Small intestine (tissue), 7 donors: ENCODE measurements at regions not wholly inside any gene's neighbourhood (a gene's known extent, or its start where the extent isn't known, plus 50 kb on each side); places are given as distances from the start of the nearest gene placed in this dataset.

Experiments
- DNase-seq, 2 donors: peaks; one replicate each; pipeline versions ENCODE4 v3.0.0 to v3.0.0-alpha.2; 2013
- FAIRE-seq: peaks from 2 replicates; lab custom pipeline; 2012; peaks lifted over from hg19 to GRCh38; lab: Jason Lieb, UNC
- H3K27ac ChIP-seq, 3 donors: one replicate each; pipeline ENCODE4 v1.5.1; 2013; ENCODE audit warnings: low read length in 2 of 3, mild to moderate bottlenecking in 2 of 3, control low read depth in 1 of 3, inconsistent platforms in 1 of 3, low read depth in 1 of 3, moderate library complexity in 1 of 3
- H3K27me3 ChIP-seq, 3 donors: one replicate each; pipeline ENCODE4 v1.6.1; 2013; ENCODE audit warnings: low read length in 3 of 3, inconsistent platforms in 1 of 3; ENCODE audit not compliant: control insufficient read depth in 3 of 3, insufficient read depth in 3 of 3
- H3K36me3 ChIP-seq, 3 donors: one replicate each; pipeline ENCODE4 v1.6.1; 2013; ENCODE audit warnings: low read length in 3 of 3, inconsistent platforms in 1 of 3, low read depth in 1 of 3, mild to moderate bottlenecking in 1 of 3, moderate library complexity in 1 of 3; ENCODE audit not compliant: control insufficient read depth in 3 of 3, insufficient read depth in 2 of 3
- H3K4me1 ChIP-seq, 3 donors: one replicate each; pipeline ENCODE4 v1.6.1; 2013; ENCODE audit warnings: low read length in 2 of 3, inconsistent platforms in 1 of 3, low read depth in 1 of 3, mild to moderate bottlenecking in 1 of 3, moderate library complexity in 1 of 3; ENCODE audit not compliant: control insufficient read depth in 3 of 3, insufficient read depth in 2 of 3
- H3K4me3 ChIP-seq, 3 donors: one replicate each; pipeline ENCODE4 v1.5.1; 2013; ENCODE audit warnings: low read length in 3 of 3, control low read depth in 1 of 3, inconsistent platforms in 1 of 3, low read depth in 1 of 3, mild to moderate bottlenecking in 1 of 3, moderate library complexity in 1 of 3
- H3K9me3 ChIP-seq, 2 donors: one replicate each; pipeline ENCODE4 v1.6.1; 2013; ENCODE audit warnings: low read depth in 1 of 2, low read length in 1 of 2; ENCODE audit not compliant: control insufficient read depth in 2 of 2, insufficient read depth in 1 of 2
- WGBS, 3 donors: extraction: QIAGEN DNeasy Blood & Tissue Kit; methylation state at CpG; one replicate each; pipeline ENCODE4 v1.1.7; 2013; 5-methylcytosine and 5-hydroxymethylcytosine counted together
- donor health status: healthy with polysubstance abuse.
- donor health status: control.
- donor health status: control.
- donor health status: Bipolar disorder and iron deficiency.
- donor health status: healthy.

GRCh38 chr1:78415165-78415564 is 75.6 kb upstream of the PTGFR start:
- Histone ChIP-seq H3K9me3 (peaks cover 0 to 8% of the 10 kb centered on the region in 2 donors), H3K4me1 (no peaks in the 10 kb centered on the region), H3K36me3 (no peaks in the 10 kb centered on the region), H3K4me3 (no peak overlapping the region), H3K27ac (no peak overlapping the region), H3K27me3 (no peaks in the 10 kb centered on the region)
- FAIRE-seq (no peak), DNase-seq (no peak)
- 54 to 79% (median 72%) methylated on average over 1 of the region's 1 CpG for whole genome bisulfite sequencing, 3 donors

- H3K36me3 ChIP-seq, result no peaks in the 10 kb centered on the region
- WGBS, 3 donors, result 72 to 74% (median 72%) methylated on average over 3 of the region's 3 CpGs
- no peaks in the 10 kb centered on the region for H3K9me3 ChIP-seq
- FAIRE-seq (no peak), DNase-seq (no peak)
- H3K27me3 ChIP-seq, result no peaks in the 10 kb centered on the region
- H3K27ac ChIP-seq, result no peak overlapping the region
- H3K4me1 ChIP-seq, result no peaks in the 10 kb centered on the region
- H3K4me3 ChIP-seq, result no peak overlapping the region
Observed at GRCh38 chr1:78419309-78419708, 71.5 kb upstream of the PTGFR start.

- Histone ChIP-seq H3K36me3 (no peaks in the 10 kb centered on the region), H3K27me3 (no peaks in the 10 kb centered on the region), H3K27ac (no peak overlapping the region), H3K9me3 (no peaks in the 10 kb centered on the region), H3K4me3 (no peak overlapping the region), H3K4me1 (no peaks in the 10 kb centered on the region)
- FAIRE-seq (no peak), DNase-seq (no peak)
- 57 to 68% (median 59%) methylated on average over 3 of the region's 3 CpGs for WGBS, 3 donors
Observed at GRCh38 chr1:78420181-78420580, 70.6 kb upstream of the PTGFR start.

- no peaks in the 10 kb centered on the region for H3K36me3 ChIP-seq
- FAIRE-seq, result no peak
- H3K9me3 ChIP-seq, result no peaks in the 10 kb centered on the region
- no peak for DNase-seq
- H3K4me3 ChIP-seq, result no peak overlapping the region
- no peaks in the 10 kb centered on the region for H3K27me3 ChIP-seq
- H3K4me1 ChIP-seq, result no peaks in the 10 kb centered on the region
- no peak overlapping the region for H3K27ac ChIP-seq
Observed at GRCh38 chr1:78420688-78421087, 70.1 kb upstream of the PTGFR start.

- Histone ChIP-seq H3K27me3 (no peaks in the 10 kb centered on the region), H3K36me3 (no peaks in the 10 kb centered on the region), H3K4me3 (no peak overlapping the region), H3K4me1 (no peaks in the 10 kb centered on the region), H3K9me3 (no peaks in the 10 kb centered on the region), H3K27ac (no peak overlapping the region)
- DNase-seq, result no peak
- FAIRE-seq, result no peak
- 73 to 87% (median 79%) methylated on average over 5 of the region's 5 CpGs for WGBS, 3 donors
Observed at GRCh38 chr1:78424720-78425119, 66.1 kb upstream of the PTGFR start.

- Histone ChIP-seq H3K4me1 (no peaks in the 10 kb centered on the region), H3K9me3 (no peaks in the 10 kb centered on the region), H3K27me3 (no peaks in the 10 kb centered on the region), H3K27ac (no peak overlapping the region), H3K4me3 (no peak overlapping the region), H3K36me3 (no peaks in the 10 kb centered on the region)
- WGBS, 3 donors, result 29 to 57% (median 48%) methylated on average over 4 of the region's 4 CpGs
- FAIRE-seq, result no peak
- no peak for DNase-seq
Observed at GRCh38 chr1:78426408-78426807, 64.4 kb upstream of the PTGFR start.

- Histone ChIP-seq H3K4me1 (no peaks in the 10 kb centered on the region), H3K9me3 (no peaks in the 10 kb centered on the region), H3K36me3 (no peaks in the 10 kb centered on the region), H3K4me3 (no peak overlapping the region), H3K27me3 (no peaks in the 10 kb centered on the region), H3K27ac (no peak overlapping the region)
- FAIRE-seq (no peak), DNase-seq (no peak)
- 40 to 46% (median 46%) methylated on average over 2 of the region's 2 CpGs for WGBS, 3 donors
Observed at GRCh38 chr1:78427506-78427905, 63.3 kb upstream of the PTGFR start.

GRCh38 chr1:78432016-78432415 is 58.8 kb upstream of the PTGFR start:
- FAIRE-seq (no peak), DNase-seq (no peak)
- H3K4me1 ChIP-seq, result no peaks in the 10 kb centered on the region
- H3K36me3 ChIP-seq, result no peaks in the 10 kb centered on the region
- H3K9me3 ChIP-seq, result no peaks in the 10 kb centered on the region
- H3K27ac ChIP-seq, result no peak overlapping the region
- no peaks in the 10 kb centered on the region for H3K27me3 ChIP-seq
- 49 to 58% (median 53%) methylated on average over 1 of the region's 1 CpG for WGBS, 3 donors
- H3K4me3 ChIP-seq, result no peak overlapping the region

GRCh38 chr1:78434351-78434750 is 56.4 kb upstream of the PTGFR start:
- H3K4me1 ChIP-seq, result no peaks in the 10 kb centered on the region
- H3K27ac ChIP-seq, result no peak overlapping the region
- no peak for FAIRE-seq
- no peaks in the 10 kb centered on the region for H3K36me3 ChIP-seq
- no peak for DNase-seq
- H3K4me3 ChIP-seq, result no peak overlapping the region
- 73 to 85% (median 81%) methylated on average over 2 of the region's 2 CpGs for WGBS, 3 donors
- H3K27me3 ChIP-seq, result no peaks in the 10 kb centered on the region
- no peaks in the 10 kb centered on the region for H3K9me3 ChIP-seq
